Body of pancreas (tissue), 4 donors: ENCODE measurements at regions not wholly inside any gene's neighbourhood (a gene's known extent, or its start where the extent isn't known, plus 50 kb on each side); places are given as distances from the start of the nearest gene placed in this dataset.

ENCODE experiments used
- ATAC-seq: fragments of 150-250 bp; one replicate; pipeline ENCODE4 v1.9.1; 2016
- DNase-seq, 4 donors: peaks; one replicate each; pipeline ENCODE4 v3.0.0-alpha.2; 2019
- H3K27ac ChIP-seq, 4 donors: fragments of 200-600 bp; sonication (generic); 1 replicate in 3 of 4; 2 replicates in 1 of 4; pipeline versions ENCODE4 v1.5.1 to v1.6.1; 2016 to 2019; ENCODE audit warnings: mild to moderate bottlenecking in 1 of 4, mixed read lengths in 1 of 4, moderate library complexity in 1 of 4
- H3K27me3 ChIP-seq, 2 donors: fragments of 200-600 bp; sonication (generic); one replicate each; pipeline ENCODE4 v1.6.0; 2016; ENCODE audit warnings: mild to moderate bottlenecking in 1 of 2
- H3K36me3 ChIP-seq, 2 donors: fragments of 200-600 bp; sonication (generic); replicated peaks in 1 of 2; 2 replicates each; pipeline ENCODE4 v1.5.1; 2016; ENCODE audit warnings: low read depth in 2 of 2; ENCODE audit not compliant: insufficient read depth in 1 of 2
- H3K4me1 ChIP-seq: fragments of 200-600 bp; sonication (generic); one replicate; pipeline ENCODE4 v1.6.0; 2016
- H3K4me3 ChIP-seq, 2 donors: fragments of 200-600 bp; sonication (generic); 1 replicate in 1 of 2; 2 replicates in 1 of 2; pipeline ENCODE4 v1.5.1; 2016 to 2019
- H3K9me3 ChIP-seq, 3 donors: fragments of 200-600 bp; sonication (generic); 1 replicate in 2 of 3; 2 replicates in 1 of 3; pipeline ENCODE4 v1.5.1; 2016
- CTCF ChIP-seq, 7 experiments: fragments of 450-650 bp in 4 of 7; fragments of 200-600 bp in 3 of 7; sonication (generic) in 3 of 7; IDR thresholded peaks; one replicate each; pipeline ENCODE4 v1.5.1; 2016 to 2019; ENCODE audit warnings: antibody characterized with exemption in 7 of 7
- POLR2A ChIP-seq, 3 donors: fragments of 450-650 bp; IDR thresholded peaks; one replicate each; pipeline ENCODE4 v1.6.1; 2016; ENCODE audit warnings: antibody characterized with exemption in 3 of 3, mild to moderate bottlenecking in 2 of 3
- WGBS, 2 donors: methylation state at CpG; one replicate each; pipeline ENCODE4 v1.1.5; 2017; 5-methylcytosine and 5-hydroxymethylcytosine counted together
- intact Hi-C: fragments of 100-400 bp; cut with DNase I; formaldehyde crosslinking; loops from one replicate; pipeline ENCODE4 v1.15.1; 2023

DNA sequence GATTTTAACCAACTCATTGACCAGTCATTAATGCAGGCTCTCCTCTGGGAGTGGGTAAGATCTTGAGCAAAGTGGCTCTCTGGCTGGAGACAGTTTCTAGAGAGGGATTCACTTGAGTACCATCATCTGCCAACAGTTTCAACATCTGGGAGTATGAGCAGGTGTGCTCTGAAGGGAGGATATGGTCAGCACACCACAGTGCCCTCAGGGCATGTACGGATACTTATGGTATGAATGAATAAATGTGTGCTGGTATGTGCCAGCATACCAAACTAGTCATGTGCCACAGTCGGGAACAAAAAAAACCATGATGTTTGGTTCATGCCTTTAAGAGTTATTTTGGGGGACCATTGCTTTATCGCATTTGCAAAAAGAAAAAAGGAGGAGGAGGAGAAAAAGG is 1197.5 kb upstream of the TENM4 start:
- Histone ChIP-seq H3K36me3 (no peaks in the 10 kb centered on the region), H3K4me1 (no peaks in the 10 kb centered on the region), H3K27me3 (no peaks in the 10 kb centered on the region), H3K4me3 (no peak overlapping the region), H3K9me3 (no peaks in the 10 kb centered on the region), H3K27ac (no peak overlapping the region)
- intact Hi-C loops: no loop called here
- DNase-seq: no peak
- TF ChIP-seq CTCF (IDR thresholded peaks at IDR 0.05) (no peak), POLR2A (IDR thresholded peaks at IDR 0.05) (no peak)
- 80 to 81% methylated on average over 3 of the region's 3 CpGs for WGBS, 2 donors
- no peak for ATAC-seq

DNA sequence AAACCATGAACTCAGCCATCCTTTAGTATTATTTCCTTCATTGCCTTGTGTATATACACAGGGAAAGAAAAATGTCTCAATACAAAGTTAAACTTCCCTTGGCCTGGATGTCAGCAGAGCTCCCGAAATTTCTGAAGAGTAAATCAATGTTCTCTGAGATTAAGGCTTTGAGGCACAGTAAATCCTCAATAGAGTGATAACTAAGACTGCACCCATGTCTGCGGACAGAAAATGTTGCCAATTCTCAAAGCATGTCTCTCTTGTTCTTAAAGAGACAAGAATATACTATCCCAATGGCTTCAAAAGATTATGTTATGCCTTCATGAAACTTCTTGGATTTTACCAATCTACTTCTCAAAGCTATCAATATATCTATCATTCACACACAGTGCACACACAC is 1196.7 kb upstream of the TENM4 start:
- H3K36me3 ChIP-seq: no peaks in the 10 kb centered on the region
- no peak for ATAC-seq
- H3K4me1 ChIP-seq: no peaks in the 10 kb centered on the region
- no peak for DNase-seq
- TF ChIP-seq CTCF (IDR thresholded peaks at IDR 0.05) (no peak), POLR2A (IDR thresholded peaks at IDR 0.05) (no peak)
- no peak overlapping the region for H3K27ac ChIP-seq
- intact Hi-C loops: no loop called here
- no peaks in the 10 kb centered on the region for H3K9me3 ChIP-seq
- WGBS, 2 donors: 66 to 81% methylated on average over 2 of the region's 2 CpGs
- no peaks in the 10 kb centered on the region for H3K27me3 ChIP-seq
- no peak overlapping the region for H3K4me3 ChIP-seq

GRCh38 chr11:80636999-80637398 is 1196.2 kb upstream of the TENM4 start:
- intact Hi-C loops: no loop called here
- no peak for TF ChIP-seq CTCF (IDR thresholded peaks at IDR 0.05)
- TF ChIP-seq POLR2A (IDR thresholded peaks at IDR 0.05): no peak
- Histone ChIP-seq H3K4me1 (no peaks in the 10 kb centered on the region), H3K4me3 (no peak overlapping the region), H3K36me3 (no peaks in the 10 kb centered on the region), H3K27me3 (no peaks in the 10 kb centered on the region), H3K9me3 (no peaks in the 10 kb centered on the region), H3K27ac (no peak overlapping the region)
- ATAC-seq: no peak
- no peak for DNase-seq
- 82 to 85% methylated on average over 3 of the region's 3 CpGs for WGBS, 2 donors

- intact Hi-C loops: no loop called here
- WGBS, 2 donors: 32 to 37% methylated on average over 3 of the region's 3 CpGs
- no peak overlapping the region for H3K27ac ChIP-seq
- no peak for DNase-seq
- no peaks in the 10 kb centered on the region for H3K4me1 ChIP-seq
- H3K36me3 ChIP-seq: no peaks in the 10 kb centered on the region
- TF ChIP-seq POLR2A (IDR thresholded peaks at IDR 0.05): no peak
- H3K4me3 ChIP-seq: no peak overlapping the region
- no peaks in the 10 kb centered on the region for H3K27me3 ChIP-seq
- ATAC-seq: no peak
- no peaks in the 10 kb centered on the region for H3K9me3 ChIP-seq
Measured at GRCh38 chr11:80635178-80635577, 1194.3 kb upstream of the TENM4 start.

- 55 to 61% methylated on average over 4 of the region's 4 CpGs for WGBS, 2 donors
- intact Hi-C loops: no loop called here
- Histone ChIP-seq H3K27ac (no peak overlapping the region), H3K9me3 (no peaks in the 10 kb centered on the region), H3K4me3 (no peak overlapping the region), H3K27me3 (no peaks in the 10 kb centered on the region), H3K36me3 (no peaks in the 10 kb centered on the region), H3K4me1 (no peaks in the 10 kb centered on the region)
- ATAC-seq (no peak), DNase-seq (no peak)
- TF ChIP-seq CTCF (IDR thresholded peaks at IDR 0.05): no peak
- no peak for TF ChIP-seq POLR2A (IDR thresholded peaks at IDR 0.05)
Measured at GRCh38 chr11:80632691-80633090, 1191.9 kb upstream of the TENM4 start.
